MM.1S (cell line): ENCODE measurements at regions not wholly inside any gene's neighbourhood (a gene's known extent, or its start where the extent isn't known, plus 50 kb on each side); places are given as distances from the start of the nearest gene placed in this dataset.

Experiments used
- DNase-seq: peaks from one replicate; pipeline ENCODE4 v3.0.0-alpha.2; 2015
- H2AFZ ChIP-seq: fragments of 300-600 bp; sonication (generic); 2 replicates; pipeline ENCODE4 v1.6.0; 2016; ENCODE audit warnings: antibody characterized with exemption, low read length
- H3F3A ChIP-seq: fragments of 300-600 bp; sonication (generic); 2 replicates; pipeline ENCODE4 v1.6.1; 2016; ENCODE audit warnings: mild to moderate bottlenecking, antibody characterized with exemption, low read length, moderate library complexity, mixed read lengths; ENCODE audit not compliant: insufficient read depth
- H3K27ac ChIP-seq: fragments of 300-600 bp; sonication (generic); 2 replicates; pipeline ENCODE4 v1.5.1; 2016; ENCODE audit warnings: mild to moderate bottlenecking, low read length
- H3K27me3 ChIP-seq: fragments of 300-600 bp; sonication (generic); replicated peaks from 2 replicates; pipeline ENCODE4 v1.6.0; 2016; ENCODE audit warnings: low read length; ENCODE audit not compliant: insufficient read depth
- H3K36me3 ChIP-seq: fragments of 300-600 bp; sonication (generic); replicated peaks from 2 replicates; pipeline ENCODE4 v1.6.1; 2016; ENCODE audit warnings: mild to moderate bottlenecking, low read length, mixed read lengths; ENCODE audit not compliant: insufficient read depth
- H3K4me1 ChIP-seq: fragments of 300-600 bp; sonication (generic); 2 replicates; pipeline ENCODE4 v1.6.1; 2016; ENCODE audit warnings: low read length, mixed read lengths
- H3K4me2 ChIP-seq: fragments of 300-600 bp; sonication (generic); 2 replicates; pipeline ENCODE4 v1.6.0; 2016; ENCODE audit warnings: low read depth, low read length
- H3K4me3 ChIP-seq: fragments of 300-600 bp; sonication (generic); 2 replicates; pipeline ENCODE4 v1.5.1; 2016; ENCODE audit warnings: low read length, mixed read lengths
- H3K79me2 ChIP-seq: fragments of 300-600 bp; sonication (generic); 2 replicates; pipeline ENCODE4 v1.6.1; 2016; ENCODE audit warnings: mixed run types, low read length, mixed read lengths
- H3K9ac ChIP-seq: fragments of 300-600 bp; sonication (generic); 2 replicates; pipeline ENCODE4 v1.6.1; 2016; ENCODE audit warnings: low read length, mixed read lengths
- H3K9me2 ChIP-seq: fragments of 300-600 bp; sonication (generic); replicated peaks from 2 replicates; pipeline ENCODE4 v1.6.1; 2016; ENCODE audit warnings: mild to moderate bottlenecking, low read length, mixed read lengths; ENCODE audit not compliant: insufficient read depth
- H3K9me3 ChIP-seq: fragments of 300-600 bp; sonication (generic); replicated peaks from 2 replicates; pipeline ENCODE4 v1.6.1; 2016; ENCODE audit warnings: mild to moderate bottlenecking, low read length, mixed read lengths; ENCODE audit not compliant: insufficient read depth
- H4K20me1 ChIP-seq: fragments of 300-600 bp; sonication (generic); 2 replicates; pipeline ENCODE4 v1.6.1; 2016; ENCODE audit warnings: mild to moderate bottlenecking, low read length, moderate library complexity, mixed read lengths; ENCODE audit not compliant: insufficient read depth
- CTCF ChIP-seq: fragments of 300-600 bp; sonication (generic); IDR thresholded peaks from 2 replicates; pipeline ENCODE4 v1.5.1; 2016; ENCODE audit warnings: antibody characterized with exemption, low read length, mixed read lengths
- EZH2 ChIP-seq: fragments of 300-600 bp; sonication (generic); optimal IDR thresholded peaks from 2 replicates; pipeline ENCODE3; 2017; ENCODE audit warnings: low read depth, mild to moderate bottlenecking, antibody characterized with exemption, low read length, mixed read lengths
- EZH2phosphoT487 ChIP-seq: fragments of 300-600 bp; sonication (generic); IDR thresholded peaks from 2 replicates; pipeline ENCODE4 v1.6.1; 2018; ENCODE audit warnings: antibody characterized with exemption, low read length

DNA sequence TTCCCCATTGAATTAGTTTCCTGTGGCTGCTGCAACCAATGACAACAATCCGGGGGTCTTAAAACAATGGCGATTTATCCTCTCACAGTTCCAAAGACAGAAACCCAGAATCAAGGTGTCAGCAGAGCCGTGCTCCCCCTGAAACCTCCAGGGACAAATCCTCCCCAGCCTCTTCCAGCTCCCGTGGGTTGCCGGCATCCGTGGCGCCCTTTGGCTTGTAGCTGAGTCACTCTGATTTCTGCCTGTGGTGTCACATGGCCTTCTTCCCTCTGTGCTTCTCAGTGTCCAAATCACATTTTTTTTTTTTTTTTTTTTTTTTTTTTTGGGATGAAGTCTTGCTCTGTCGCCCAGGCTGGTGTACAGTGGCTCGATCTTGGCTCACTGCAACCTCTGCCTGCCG, 64.5 kb upstream of the STX18 start:
- no peaks in the 10 kb centered on the region for H3F3A ChIP-seq
- TF ChIP-seq EZH2 (no peak), EZH2phosphoT487 (no peak), CTCF (no peak)
- no peaks in the 10 kb centered on the region for H3K36me3 ChIP-seq
- H3K9me3 ChIP-seq = no peaks in the 10 kb centered on the region
- H3K79me2 ChIP-seq = no peaks in the 10 kb centered on the region
- no peak overlapping the region for H3K27ac ChIP-seq
- H3K4me1 ChIP-seq = no peaks in the 10 kb centered on the region
- H3K9ac ChIP-seq = no peak overlapping the region
- H3K9me2 ChIP-seq = no peaks in the 10 kb centered on the region
- no peak overlapping the region for H3K4me2 ChIP-seq
- H3K4me3 ChIP-seq = no peak overlapping the region
- H2AFZ ChIP-seq = no peak overlapping the region
- no peak for DNase-seq
- no peaks in the 10 kb centered on the region for H3K27me3 ChIP-seq
- no peaks in the 10 kb centered on the region for H4K20me1 ChIP-seq

- H3F3A ChIP-seq = no peaks in the 10 kb centered on the region
- H3K9me2 ChIP-seq = no peaks in the 10 kb centered on the region
- H3K9me3 ChIP-seq = no peaks in the 10 kb centered on the region
- no peaks in the 10 kb centered on the region for H3K27me3 ChIP-seq
- no peaks in the 10 kb centered on the region for H4K20me1 ChIP-seq
- H3K4me3 ChIP-seq = no peak overlapping the region
- no peak for DNase-seq
- TF ChIP-seq EZH2phosphoT487 = no peak
- TF ChIP-seq EZH2 = no peak
- TF ChIP-seq CTCF = no peak
- H3K4me1 ChIP-seq = no peaks in the 10 kb centered on the region
- H3K36me3 ChIP-seq = no peaks in the 10 kb centered on the region
- H2AFZ ChIP-seq = no peak overlapping the region
- H3K27ac ChIP-seq = no peak overlapping the region
- H3K79me2 ChIP-seq = no peaks in the 10 kb centered on the region
- H3K9ac ChIP-seq = no peak overlapping the region
- no peak overlapping the region for H3K4me2 ChIP-seq
These were observed 64.0 kb upstream of the STX18 start for GRCh38 chr4:4605849-4606248.

DNA sequence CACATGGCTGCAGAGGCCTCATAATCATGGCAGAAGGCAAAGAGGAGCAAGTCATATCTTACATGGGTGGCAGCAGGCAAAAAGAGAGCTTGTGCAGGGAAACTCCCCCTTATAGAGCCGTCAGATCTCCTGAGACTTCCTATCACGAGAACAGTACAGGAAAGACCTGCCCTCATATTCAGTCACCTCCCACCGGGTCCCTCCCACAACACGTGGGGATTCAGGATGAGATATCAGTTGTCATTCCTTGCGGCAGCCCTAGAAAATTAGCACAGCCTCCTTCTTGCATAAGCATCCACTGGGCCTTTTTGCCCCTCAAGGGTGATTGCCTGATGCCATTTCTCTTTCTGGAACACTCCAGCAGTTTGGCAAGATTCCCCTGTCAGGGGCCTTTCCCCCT, 61.7 kb upstream of the STX18 start:
- Histone ChIP-seq H3K9ac (no peak overlapping the region), H3K4me1 (no peaks in the 10 kb centered on the region), H3K9me3 (no peaks in the 10 kb centered on the region), H4K20me1 (no peaks in the 10 kb centered on the region), H3K36me3 (no peaks in the 10 kb centered on the region), H3K27ac (no peak overlapping the region), H3K27me3 (no peaks in the 10 kb centered on the region), H3K9me2 (no peaks in the 10 kb centered on the region), H2AFZ (no peak overlapping the region), H3K4me2 (no peak overlapping the region), H3K79me2 (no peaks in the 10 kb centered on the region), H3K4me3 (no peak overlapping the region), H3F3A (no peaks in the 10 kb centered on the region)
- TF ChIP-seq EZH2 (no peak), EZH2phosphoT487 (no peak), CTCF (no peak)
- DNase-seq = no peak
